ENCODE measurements at regions not wholly inside any gene's neighbourhood (a gene's known extent, or its start where the extent isn't known, plus 50 kb on each side); places are given as distances from the start of the nearest gene placed in this dataset.
"Not testable (repeated sequence)": the region's sequence is repeated elsewhere in the genome, so short reads cannot be mapped to it uniquely, and the experiment has no call there.

DNA sequence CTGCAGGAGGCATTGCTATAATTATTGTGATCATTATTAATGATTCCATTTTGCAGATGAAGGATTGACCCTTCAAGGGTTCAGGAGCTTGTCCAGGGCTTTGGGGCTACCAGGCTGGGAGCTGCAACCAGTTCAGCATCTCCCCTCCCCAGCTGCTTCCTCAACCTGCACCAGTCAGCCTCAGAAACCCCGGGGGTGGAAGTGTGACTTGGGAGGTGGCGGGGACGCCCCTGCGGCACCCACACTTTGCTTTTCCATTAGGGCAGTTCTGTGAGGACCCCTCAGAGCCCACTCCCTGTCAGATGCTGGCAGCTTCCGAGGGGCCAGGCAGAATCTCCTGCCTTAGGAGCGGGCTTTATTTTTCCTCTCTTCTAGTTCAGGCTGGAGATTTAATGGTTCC lies 85.6 kb downstream of the OLFM1 start:
- DNase-seq (ENCODE audit: low spot score in 2 of 2) (no peak), FAIRE-seq (no peak)

DNA sequence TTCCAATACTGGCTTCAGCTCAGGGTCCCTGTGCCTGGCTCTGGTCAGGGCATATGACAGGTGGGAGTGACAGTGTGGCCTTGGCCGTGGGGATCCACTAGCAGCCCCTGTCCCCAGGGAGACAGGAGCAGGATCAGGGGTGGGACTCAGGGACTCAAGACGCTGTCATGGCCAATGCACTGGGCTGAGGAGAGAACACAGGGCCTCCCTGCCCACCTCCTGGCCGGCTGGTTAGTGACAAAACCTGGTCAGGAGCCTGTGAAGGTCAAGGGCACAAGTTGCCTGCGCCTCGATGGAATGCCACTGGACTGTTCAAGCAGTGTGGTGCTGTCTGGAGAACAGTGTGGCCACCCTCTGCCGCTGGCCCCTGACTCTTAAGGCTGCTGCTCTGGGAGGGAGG lies 86.8 kb downstream of the OLFM1 start:
- DNase-seq (ENCODE audit: low spot score in 2 of 2) (no peak), FAIRE-seq (no peak)

DNA sequence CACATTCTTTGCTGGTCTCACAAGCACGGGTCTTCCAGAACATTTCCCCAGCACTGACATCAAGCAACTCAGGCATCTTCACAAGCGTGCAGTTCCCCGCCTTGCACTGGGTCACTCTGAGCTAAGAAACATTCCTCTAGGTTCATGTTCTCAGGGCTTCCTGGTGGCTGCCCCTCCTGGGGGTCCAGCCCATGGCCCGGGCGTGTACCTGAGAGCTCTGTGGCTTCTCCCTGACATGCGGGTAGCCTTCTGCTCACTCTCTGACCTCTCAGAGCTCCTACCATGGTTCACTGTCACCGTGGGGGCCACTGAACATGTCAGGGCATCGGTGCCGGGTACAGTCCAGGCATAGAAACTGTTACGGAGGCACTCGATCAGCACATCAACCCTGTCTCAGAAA lies 87.5 kb downstream of the OLFM1 start:
- DNase-seq (ENCODE audit: low spot score in 2 of 2) (no peak), FAIRE-seq (no peak)

DNA sequence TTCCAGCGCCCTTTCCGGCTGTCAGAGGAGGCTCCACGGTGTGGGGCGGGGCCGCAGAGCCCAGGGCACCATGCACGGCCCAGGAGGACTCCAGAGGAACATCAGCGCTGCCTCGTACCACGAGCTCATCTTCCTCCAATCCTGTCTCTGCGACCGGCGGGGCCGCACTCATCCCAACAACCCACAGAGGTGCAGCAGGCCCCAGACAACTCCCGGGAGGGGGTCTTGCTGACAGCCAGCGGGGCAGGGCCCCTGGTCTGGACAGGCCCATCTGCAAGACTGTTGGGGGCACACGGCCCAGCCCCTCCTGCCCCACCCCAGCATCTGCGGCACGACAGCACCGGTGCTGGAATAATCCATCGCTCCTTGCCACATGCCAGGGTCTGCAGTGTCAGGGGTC lies 88.8 kb downstream of the OLFM1 start:
- DNase-seq (ENCODE audit: low spot score in 2 of 2): no peak

DNA sequence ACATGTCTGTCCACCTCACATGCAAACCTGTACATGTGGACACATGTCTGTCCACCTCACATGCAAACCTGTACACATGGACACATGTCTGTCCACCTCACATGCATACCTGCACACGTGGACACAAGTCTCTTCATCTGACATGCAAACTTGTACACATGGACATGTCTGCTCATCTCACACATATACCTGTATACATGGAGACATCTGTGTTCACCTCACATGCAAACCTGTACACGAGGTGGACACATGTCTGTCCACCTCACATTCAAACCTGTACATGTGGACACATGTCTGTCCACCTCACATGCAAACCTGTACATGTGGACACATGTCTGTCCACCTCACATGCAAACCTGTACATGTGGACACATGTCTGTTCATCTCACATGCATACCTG lies 90.1 kb downstream of the OLFM1 start:
- not testable (repeated sequence) for DNase-seq (ENCODE audit: low spot score in 2 of 2); FAIRE-seq

More for the DNA sequence above, 88.8 kb downstream of the OLFM1 start:
- no peak for FAIRE-seq

DNA sequence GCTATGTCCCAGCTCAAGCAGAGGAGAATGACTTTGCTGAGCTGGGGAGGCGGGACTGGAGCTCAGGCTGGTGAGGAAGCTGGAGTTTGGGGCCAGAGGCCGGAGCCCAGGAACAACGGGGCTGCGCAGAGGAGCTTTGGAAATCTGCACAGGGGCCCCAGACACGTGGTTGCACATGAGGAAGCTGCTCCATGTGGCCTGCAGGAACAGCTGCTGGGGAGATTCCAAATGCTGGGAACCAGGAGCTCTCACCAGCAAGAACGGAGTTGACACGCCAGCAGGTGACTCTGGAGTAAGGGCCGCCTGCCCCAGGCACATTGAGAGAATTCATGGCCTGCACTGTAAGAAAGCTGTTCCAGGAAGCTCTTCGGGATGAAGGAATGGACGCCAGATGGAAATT lies 91.0 kb downstream of the OLFM1 start:
- no peak for FAIRE-seq
- DNase-seq (ENCODE audit: low spot score in 2 of 2): no peak

DNA sequence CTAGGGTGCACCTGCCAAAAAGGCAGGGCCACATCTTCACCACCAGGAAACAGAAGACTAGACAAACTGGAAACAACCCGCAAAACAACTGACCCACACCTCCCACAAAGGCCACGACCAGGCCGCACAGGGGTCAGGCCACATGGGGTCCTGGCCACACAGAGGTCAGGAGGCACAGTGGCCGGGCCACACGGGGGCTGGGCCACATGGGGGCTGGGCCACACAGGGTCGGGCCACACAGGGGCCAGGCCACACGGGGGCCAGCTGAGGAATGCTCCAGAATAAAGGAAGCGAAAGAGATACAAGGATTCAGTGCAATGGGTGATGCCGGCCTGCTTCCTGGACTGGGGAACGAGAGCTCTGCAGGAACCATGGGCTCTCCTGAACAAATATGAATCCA lies 91.6 kb downstream of the OLFM1 start:
- no peak for FAIRE-seq

DNA sequence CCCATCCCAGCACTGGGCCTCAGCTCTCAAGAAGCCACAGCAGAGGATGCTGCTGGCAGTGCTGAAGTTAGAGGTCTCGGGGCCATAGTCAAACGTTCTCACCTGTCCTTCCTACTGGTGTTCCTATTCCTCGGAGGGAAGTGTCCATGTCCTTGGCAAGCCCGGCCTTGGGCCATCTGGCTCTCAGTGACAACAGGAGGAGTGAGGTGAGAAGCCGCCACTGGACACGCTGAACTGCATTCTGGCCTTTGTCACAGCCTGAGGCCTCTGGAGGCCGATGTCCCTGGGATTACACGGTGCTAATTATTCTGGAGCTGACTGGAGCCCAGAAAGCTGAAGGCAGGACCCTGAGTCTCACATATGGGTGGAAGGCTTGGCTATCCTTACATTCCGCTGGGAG lies 92.5 kb downstream of the OLFM1 start:
- DNase-seq (ENCODE audit: low spot score in 2 of 2) (no peak), FAIRE-seq (no peak)

More for the DNA sequence above, 91.6 kb downstream of the OLFM1 start:
- no peak for DNase-seq (ENCODE audit: low spot score in 2 of 2)

DNA sequence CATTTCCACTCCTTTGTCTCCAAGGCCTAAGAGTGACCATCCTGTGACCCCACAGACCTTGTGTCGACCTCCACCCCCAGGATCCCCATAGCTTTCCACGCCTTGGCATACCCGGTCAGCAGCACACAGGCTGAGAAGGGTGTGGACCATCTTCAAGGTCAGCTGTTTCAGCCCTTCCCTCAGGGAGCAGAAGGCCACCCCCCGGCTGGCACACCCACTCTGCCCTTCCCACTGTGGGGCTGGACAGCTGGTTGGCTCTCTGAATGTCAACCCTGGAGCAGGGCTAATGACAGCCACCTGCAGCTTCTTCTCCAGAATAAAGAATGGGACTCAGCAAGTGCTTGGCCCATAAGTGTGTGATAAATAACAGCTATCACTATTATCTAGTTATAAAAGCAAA lies 93.1 kb downstream of the OLFM1 start:
- DNase-seq (ENCODE audit: low spot score in 2 of 2) (no peak), FAIRE-seq (no peak)

DNA sequence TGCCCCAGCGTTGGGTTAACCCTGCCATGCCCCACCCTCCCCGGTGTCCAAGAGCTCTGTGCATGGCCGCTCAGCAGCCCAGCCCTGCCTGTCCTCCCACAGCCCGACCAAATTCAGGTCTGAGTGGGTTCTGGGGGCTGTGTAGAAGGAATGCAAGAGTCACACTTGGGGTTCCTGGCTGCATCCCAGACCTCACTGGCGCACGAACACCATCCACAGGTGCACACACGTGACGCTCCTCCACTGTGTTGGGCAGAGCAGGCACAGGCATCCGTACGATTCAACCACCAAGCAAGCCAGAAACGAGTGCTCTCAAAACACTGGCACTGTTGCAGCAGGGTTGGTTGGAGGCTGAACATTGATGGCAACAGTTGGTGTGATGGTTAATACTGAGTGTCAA lies 93.9 kb downstream of the OLFM1 start:
- DNase-seq (ENCODE audit: low spot score in 2 of 2) (no peak), FAIRE-seq (no peak)

DNA sequence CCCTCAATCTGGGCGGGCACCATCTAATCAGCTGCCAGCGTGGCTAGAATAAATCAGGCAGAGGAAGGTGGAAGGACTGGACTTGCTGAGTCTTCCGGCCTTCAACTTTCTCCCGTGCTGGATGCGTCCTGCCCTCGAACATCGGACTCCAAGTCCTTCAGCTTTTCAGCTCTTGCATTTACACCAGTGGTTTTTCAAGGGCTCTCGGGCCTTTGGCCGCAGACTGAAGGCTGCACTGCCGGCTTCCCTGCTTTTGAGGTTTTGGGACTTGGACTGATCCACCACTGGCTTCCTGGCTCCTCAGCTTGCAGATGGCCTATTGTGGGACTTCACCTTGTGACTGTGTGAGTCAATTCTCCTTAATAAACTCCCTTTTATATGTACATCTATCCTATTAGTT lies 94.4 kb downstream of the OLFM1 start:
- DNase-seq (ENCODE audit: low spot score in 2 of 2): not testable (repeated sequence)

DNA sequence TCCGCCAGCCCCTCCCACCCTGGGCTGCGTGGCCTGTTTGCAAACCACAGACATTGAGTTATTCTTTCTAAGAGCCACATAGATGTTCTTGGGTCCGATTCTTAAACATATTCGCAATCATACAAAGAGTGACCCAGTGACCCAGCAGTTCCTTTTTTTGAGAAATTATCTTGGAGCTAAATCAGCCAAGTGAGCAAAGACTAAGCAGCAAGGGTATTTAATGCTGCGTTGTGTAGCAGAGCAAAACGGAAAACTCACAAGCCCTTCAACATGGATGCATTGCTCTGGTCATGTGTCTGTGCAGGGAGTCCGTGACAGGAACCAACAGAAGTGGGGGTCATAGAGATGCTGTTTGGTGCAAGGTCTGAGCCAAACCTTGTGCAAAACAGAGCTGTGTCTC lies 95.6 kb downstream of the OLFM1 start:
- FAIRE-seq: no peak
- no peak for DNase-seq (ENCODE audit: low spot score in 2 of 2)

More for the DNA sequence above, 94.4 kb downstream of the OLFM1 start:
- not testable (repeated sequence) for FAIRE-seq

DNA sequence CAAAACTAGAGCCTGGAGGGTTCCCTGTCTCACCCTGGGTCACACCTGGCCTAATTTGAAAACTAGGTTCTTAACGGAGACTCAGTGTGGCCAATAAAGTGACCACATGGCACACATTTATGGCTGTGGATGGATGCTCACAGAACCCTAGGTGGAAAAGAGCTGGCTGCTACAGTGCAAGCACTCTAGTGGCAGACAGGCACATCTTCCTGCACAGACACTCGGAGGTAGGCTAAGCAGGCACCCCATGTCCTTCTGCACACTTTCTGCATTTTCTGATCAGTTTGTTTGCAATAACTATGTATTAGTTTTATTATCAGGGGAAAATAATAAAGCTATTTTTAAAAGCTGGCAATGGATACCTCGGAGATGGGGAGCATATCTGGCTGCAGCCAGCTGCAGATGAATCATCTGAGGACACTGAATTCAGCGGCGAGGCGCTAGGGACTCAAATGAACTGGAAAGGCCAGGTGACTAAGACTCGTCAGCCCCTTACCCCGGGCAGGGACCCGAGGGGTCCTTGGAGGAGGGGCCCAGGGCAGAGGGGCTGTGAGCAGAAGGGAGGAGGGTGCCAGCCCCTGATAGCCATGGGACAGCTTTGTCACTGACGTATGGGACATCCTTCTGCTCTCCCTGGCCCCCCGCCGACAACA lies 96.2 kb downstream of the OLFM1 start:
- DNase-seq (ENCODE audit: low spot score in 2 of 2) (no peak), FAIRE-seq (no peak)

DNA sequence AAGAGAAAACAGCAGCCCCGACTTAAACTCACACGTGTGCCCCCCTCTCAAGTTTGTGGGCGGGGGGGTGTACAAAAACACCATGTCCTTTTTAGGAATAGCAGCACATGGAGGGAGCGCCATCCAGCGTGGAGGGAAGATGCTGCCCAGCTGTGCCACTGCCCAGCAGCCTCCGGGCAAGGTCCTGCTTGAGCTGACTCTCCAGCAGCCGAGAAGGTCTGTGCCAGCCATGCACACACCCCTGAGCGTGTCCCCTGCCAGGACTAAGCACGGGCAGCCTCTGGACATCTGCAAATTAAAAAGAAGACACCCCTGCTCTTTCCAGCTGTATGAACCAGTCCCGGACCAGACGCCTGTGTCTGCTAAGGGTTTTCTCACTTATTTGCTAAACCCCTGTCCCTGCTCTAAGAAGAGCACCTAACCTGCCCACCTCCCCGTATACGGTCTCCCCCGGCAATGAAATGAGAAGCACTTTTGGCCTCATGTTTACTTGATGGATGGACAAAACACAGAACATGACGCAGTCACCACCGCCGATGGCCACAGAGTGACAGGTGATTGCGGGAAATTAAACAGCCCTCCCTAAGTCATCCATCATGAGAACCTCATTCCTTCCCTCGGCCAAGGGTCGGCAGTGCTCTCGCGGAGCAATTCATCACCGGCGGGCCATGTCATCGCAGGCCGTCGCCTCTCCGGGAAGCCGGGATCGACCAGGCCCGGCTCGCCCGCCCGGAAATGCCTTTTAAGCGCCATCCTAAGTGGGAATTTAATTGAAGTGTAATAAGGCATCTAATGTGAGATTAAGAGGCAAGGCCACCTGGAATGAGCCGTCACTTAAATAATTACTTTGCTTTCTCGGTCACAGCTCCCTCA lies 96.9 kb downstream of the OLFM1 start:
- FAIRE-seq (no peak), DNase-seq (ENCODE audit: low spot score in 2 of 2) (no peak)

DNA sequence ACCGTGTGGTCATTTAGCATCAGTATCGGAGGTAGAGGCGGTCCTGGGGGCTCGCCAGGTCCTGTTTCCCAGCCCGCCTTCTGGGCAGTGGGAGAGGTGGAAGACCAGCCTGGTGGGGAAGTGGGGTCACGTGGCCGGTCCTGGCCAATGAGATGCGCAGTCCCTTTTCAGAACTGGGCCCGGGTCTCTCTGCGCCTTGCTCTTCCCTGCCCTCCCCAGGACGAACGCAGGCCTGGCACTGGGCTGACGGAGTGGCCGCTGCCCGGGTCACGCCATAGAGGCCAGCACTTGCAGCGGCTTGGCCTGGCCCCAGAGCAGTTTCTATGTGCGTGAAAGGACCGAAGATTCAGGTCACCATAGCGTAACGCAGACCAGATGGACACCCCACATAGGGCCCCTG lies 97.6 kb downstream of the OLFM1 start:
- FAIRE-seq: no peak
- DNase-seq (ENCODE audit: low spot score in 2 of 2): no peak

DNA sequence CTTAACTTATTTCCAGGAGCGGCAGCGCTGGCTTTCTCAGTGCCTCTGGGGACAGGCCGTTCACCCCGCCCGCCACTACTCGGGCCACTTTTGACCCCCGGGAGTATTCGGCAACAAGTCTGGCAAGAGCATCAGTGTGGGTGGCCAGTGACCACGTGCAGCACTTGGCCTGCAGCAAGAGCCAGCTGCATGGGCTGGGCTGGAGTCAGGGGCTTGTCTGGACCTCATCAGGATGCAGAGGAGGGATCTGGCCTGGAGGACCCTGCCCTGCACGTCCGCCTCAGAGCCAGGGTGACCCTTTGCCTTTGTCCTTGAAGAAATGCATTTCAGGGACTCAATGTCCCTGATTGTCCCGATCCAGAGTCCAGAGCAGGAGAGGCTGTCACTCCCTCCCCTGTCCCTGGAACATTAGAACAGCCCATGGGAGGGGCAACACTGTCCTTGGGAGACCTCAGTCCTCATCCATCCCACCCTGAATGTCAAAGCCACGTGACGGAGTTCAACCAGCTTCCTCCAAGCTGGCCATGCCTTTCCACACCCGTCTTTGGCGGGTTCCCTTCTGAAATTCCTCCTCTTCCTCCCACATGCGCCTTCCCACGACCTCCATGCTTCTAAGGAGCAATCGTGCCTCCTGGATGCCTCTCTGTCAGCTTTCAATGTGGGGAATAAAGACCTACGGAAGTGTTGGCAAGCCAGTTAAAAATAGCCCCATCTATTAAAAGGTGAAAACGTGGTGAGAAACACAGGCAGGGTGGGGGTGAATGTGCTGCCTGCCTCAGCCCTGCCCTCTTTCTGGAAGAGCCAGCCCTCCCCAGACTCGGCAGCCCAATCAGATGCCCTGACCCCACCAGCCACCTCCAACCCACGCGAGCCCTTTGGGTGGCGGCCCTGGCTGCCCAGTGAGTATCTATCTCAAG lies 99.0 kb downstream of the OLFM1 start:
- FAIRE-seq: no peak
- DNase-seq (ENCODE audit: low spot score in 2 of 2): peak in 1 of 2 donors; percentile 58

DNA sequence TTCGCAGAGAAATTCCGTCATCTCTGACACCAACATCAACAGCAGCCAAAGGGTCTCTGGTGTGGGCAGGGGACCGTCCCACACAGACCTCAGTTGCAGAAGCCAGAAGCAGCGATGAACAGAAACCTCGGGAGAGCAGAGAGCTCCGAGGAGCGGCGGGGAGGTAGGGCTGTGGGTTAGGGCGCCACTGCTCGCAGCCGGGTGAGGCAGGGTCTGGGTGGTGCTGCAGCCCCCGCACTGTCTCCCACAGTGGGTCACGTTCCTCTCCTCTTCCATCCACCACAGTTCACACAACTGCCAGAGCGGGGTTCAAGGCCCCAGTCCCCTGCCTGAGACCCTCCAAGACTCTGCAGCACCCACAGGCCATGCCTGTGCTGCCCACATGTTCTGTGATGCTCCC lies 99.9 kb downstream of the OLFM1 start:
- FAIRE-seq (no peak), DNase-seq (ENCODE audit: low spot score in 2 of 2) (no peak)

DNA sequence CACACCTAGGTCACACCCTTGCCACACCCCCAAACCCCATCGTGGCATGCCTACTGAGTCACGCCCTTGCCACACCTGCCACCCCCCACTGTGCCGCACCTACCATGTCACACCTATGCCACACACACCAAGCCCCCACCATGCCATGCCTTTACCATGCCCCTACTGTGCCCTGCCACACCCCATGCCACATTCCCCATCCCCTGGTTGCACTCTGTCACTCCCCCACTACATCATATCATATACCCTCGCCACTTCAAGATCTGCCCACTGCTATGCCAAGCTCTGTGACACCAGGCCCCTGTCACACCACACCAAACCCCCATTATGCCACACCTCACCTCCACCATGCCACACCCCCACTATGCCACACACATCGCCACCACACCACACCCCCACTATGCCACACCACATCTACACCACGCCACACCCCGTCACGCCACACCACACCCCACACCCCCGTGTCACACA lies 101.2 kb downstream of the OLFM1 start:
- FAIRE-seq (no peak), DNase-seq (ENCODE audit: low spot score in 2 of 2) (no peak)

DNA sequence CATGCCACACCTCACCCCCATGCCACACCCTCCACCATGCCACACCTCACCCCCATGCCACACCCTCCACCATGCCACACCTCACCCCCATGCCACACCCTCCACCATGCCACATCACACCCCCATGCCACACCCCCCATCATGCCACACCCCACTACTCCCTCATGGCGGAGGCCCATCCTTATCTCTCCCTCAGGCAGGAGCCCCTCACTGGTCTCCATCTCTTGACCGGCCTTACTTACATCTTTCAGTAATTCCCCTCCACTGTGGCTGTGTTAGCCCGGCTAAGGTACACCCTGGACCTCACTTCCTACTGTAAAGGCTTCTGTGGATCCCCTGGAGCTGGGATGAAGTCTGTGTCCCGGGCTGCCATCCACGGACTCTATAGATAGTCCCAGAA lies 102.0 kb downstream of the OLFM1 start:
- DNase-seq (ENCODE audit: low spot score in 2 of 2) (no peak), FAIRE-seq (no peak)

DNA sequence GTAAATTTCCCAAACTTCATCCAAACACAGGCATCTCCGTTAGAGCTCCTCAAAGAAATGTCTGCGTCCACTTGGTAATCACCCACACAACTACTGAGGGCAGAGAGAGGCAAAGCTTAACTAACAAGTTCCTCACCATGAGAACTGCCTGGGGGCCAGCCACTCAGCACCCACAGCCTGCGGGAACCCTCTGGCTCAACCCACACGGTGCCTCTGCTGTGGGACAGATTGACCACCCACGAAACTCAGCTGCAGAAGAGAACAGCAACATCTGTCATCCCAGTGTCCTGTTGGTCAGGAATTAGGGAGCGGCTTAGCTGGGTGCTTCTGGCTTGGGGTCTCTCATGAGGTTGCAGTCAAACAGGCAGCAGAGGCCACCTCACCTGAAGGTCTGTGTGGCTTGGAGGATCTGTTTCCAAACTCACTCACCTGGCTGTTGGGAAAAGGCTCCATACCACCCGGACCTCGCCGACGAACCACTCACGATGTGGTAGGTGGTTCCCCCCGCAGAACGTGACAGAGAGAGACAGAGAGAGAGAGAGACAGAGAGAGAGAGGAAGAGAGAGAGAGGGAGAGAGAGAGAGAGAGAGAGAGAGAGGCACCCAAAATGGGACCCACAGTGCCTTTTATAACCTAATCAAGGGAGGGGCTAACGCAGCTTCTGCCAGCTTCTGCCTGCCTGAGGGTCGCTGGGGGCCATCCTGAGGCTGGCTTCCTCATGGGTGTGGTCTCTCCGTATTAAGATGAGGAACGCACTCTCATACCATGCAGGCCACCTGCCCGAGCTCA lies 103.5 kb downstream of the OLFM1 start:
- FAIRE-seq: no peak
- no peak for DNase-seq (ENCODE audit: low spot score in 2 of 2)
